ENCODE measurements at regions not wholly inside any gene's neighbourhood (a gene's known extent, or its start where the extent isn't known, plus 50 kb on each side); places are given as distances from the start of the nearest gene placed in this dataset.

DNA sequence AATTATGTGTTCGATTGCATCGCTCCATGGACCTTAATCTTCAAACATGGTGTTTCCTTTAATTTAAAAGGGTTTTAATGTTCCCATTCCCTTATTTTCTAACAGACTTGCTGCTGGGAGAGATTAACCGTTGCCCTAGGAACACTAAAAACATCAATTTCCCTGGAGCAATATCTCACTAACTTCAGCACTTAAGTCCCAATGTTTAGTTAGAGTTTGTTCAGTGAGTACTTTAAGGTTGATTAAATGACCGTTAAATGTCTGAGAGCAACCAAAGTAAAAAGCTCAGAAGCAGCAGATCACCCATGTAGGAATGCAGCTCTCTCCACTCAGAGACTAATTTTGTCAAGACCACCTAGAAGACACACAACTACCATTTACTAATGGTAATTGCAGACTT lies 111.2 kb upstream of the PDE5A start:
- no peaks in the 10 kb centered on the region for H3K79me2 ChIP-seq (ENCODE audit: insufficient read depth, low read length)
- H4K20me1 ChIP-seq (ENCODE audit: insufficient read depth, low read length, poor library complexity, severe bottlenecking) = no peaks in the 10 kb centered on the region
- no peak overlapping the region for H2AFZ ChIP-seq (ENCODE audit: low read length)
- H3K9me3 ChIP-seq (ENCODE audit: insufficient read depth, low read depth, low read length) = no peaks in the 10 kb centered on the region
- no peaks in the 10 kb centered on the region for H3F3A ChIP-seq (ENCODE audit: low read depth)
- H3K4me1 ChIP-seq (ENCODE audit: insufficient read depth, low read length, poor library complexity, severe bottlenecking) = no peaks in the 10 kb centered on the region
- H3K4me3 ChIP-seq (ENCODE audit: low read length, poor library complexity, severe bottlenecking) = no peak overlapping the region
- H3K36me3 ChIP-seq (ENCODE audit: insufficient read depth, low read length) = no peaks in the 10 kb centered on the region
- no peak overlapping the region for H3K9ac ChIP-seq (ENCODE audit: low read depth, low read length, poor library complexity, severe bottlenecking)
- no peaks in the 10 kb centered on the region for H3K27me3 ChIP-seq (ENCODE audit: insufficient read depth, low read length, poor library complexity, severe bottlenecking)
- no peaks in the 10 kb centered on the region for H3K9me2 ChIP-seq (replicated peaks; ENCODE audit: low read depth, low read length)
- TF ChIP-seq, protein P1, sequence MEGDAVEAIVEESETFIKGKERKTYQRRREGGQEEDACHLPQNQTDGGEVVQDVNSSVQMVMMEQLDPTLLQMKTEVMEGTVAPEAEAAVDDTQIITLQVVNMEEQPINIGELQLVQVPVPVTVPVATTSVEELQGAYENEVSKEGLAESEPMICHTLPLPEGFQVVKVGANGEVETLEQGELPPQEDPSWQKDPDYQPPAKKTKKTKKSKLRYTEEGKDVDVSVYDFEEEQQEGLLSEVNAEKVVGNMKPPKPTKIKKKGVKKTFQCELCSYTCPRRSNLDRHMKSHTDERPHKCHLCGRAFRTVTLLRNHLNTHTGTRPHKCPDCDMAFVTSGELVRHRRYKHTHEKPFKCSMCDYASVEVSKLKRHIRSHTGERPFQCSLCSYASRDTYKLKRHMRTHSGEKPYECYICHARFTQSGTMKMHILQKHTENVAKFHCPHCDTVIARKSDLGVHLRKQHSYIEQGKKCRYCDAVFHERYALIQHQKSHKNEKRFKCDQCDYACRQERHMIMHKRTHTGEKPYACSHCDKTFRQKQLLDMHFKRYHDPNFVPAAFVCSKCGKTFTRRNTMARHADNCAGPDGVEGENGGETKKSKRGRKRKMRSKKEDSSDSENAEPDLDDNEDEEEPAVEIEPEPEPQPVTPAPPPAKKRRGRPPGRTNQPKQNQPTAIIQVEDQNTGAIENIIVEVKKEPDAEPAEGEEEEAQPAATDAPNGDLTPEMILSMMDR (conservative IDR thresholded peaks at IDR 0.05; ENCODE audit: low read length) = no peak
- TF ChIP-seq EZH2phosphoT487 (IDR thresholded peaks at IDR 0.05; ENCODE audit: borderline replicate concordance) = no peak
- no peak overlapping the region for H3K4me2 ChIP-seq (ENCODE audit: low read depth, low read length, poor library complexity, severe bottlenecking)

DNA sequence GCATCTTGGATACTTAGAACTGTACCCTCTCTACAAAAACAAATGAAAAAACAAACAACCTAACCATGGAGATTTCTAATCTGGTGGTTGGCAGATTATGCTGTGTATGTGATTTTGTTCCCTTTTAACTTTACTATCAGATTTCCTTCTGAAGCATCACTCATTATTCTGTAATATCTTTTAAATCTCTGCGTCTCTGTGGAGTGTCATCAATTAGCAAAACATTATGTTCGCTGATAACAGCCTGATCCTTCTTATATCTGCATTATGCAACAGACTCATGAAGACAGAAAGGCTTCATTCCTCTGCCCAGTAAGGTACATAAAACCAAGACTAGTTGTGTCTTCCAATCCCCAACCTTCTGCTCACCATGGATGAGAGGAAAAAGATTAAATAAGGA lies 110.3 kb upstream of the PDE5A start:
- Histone ChIP-seq H3K27me3 (ENCODE audit: insufficient read depth, low read length, poor library complexity, severe bottlenecking) (no peaks in the 10 kb centered on the region), H3K9me2 (replicated peaks; ENCODE audit: low read depth, low read length) (no peaks in the 10 kb centered on the region), H3K9me3 (ENCODE audit: insufficient read depth, low read depth, low read length) (no peaks in the 10 kb centered on the region), H3K4me3 (ENCODE audit: low read length, poor library complexity, severe bottlenecking) (no peak overlapping the region), H3K9ac (ENCODE audit: low read depth, low read length, poor library complexity, severe bottlenecking) (no peak overlapping the region), H4K20me1 (ENCODE audit: insufficient read depth, low read length, poor library complexity, severe bottlenecking) (no peaks in the 10 kb centered on the region), H2AFZ (ENCODE audit: low read length) (no peak overlapping the region), H3K4me2 (ENCODE audit: low read depth, low read length, poor library complexity, severe bottlenecking) (no peak overlapping the region), H3F3A (ENCODE audit: low read depth) (no peaks in the 10 kb centered on the region), H3K4me1 (ENCODE audit: insufficient read depth, low read length, poor library complexity, severe bottlenecking) (no peaks in the 10 kb centered on the region), H3K79me2 (ENCODE audit: insufficient read depth, low read length) (no peaks in the 10 kb centered on the region), H3K36me3 (ENCODE audit: insufficient read depth, low read length) (no peaks in the 10 kb centered on the region)
- TF ChIP-seq EZH2phosphoT487 (IDR thresholded peaks at IDR 0.05; ENCODE audit: borderline replicate concordance) = no peak
- TF ChIP-seq, protein P1 (conservative IDR thresholded peaks at IDR 0.05; ENCODE audit: low read length) = no peak

GRCh38 chr4:119736559-119736958 lies 108.0 kb upstream of the PDE5A start:
- H3K4me3 ChIP-seq (ENCODE audit: low read length, poor library complexity, severe bottlenecking) = no peak overlapping the region
- H2AFZ ChIP-seq (ENCODE audit: low read length) = no peak overlapping the region
- no peaks in the 10 kb centered on the region for H4K20me1 ChIP-seq (ENCODE audit: insufficient read depth, low read length, poor library complexity, severe bottlenecking)
- no peaks in the 10 kb centered on the region for H3K9me3 ChIP-seq (ENCODE audit: insufficient read depth, low read depth, low read length)
- no peaks in the 10 kb centered on the region for H3K27me3 ChIP-seq (ENCODE audit: insufficient read depth, low read length, poor library complexity, severe bottlenecking)
- no peaks in the 10 kb centered on the region for H3K4me1 ChIP-seq (ENCODE audit: insufficient read depth, low read length, poor library complexity, severe bottlenecking)
- H3K79me2 ChIP-seq (ENCODE audit: insufficient read depth, low read length) = no peaks in the 10 kb centered on the region
- H3K9ac ChIP-seq (ENCODE audit: low read depth, low read length, poor library complexity, severe bottlenecking) = no peak overlapping the region
- no peaks in the 10 kb centered on the region for H3K9me2 ChIP-seq (replicated peaks; ENCODE audit: low read depth, low read length)
- no peak overlapping the region for H3K4me2 ChIP-seq (ENCODE audit: low read depth, low read length, poor library complexity, severe bottlenecking)
- no peaks in the 10 kb centered on the region for H3K36me3 ChIP-seq (ENCODE audit: insufficient read depth, low read length)
- TF ChIP-seq, protein P1 (conservative IDR thresholded peaks at IDR 0.05; ENCODE audit: low read length) = no peak
- TF ChIP-seq EZH2phosphoT487 (IDR thresholded peaks at IDR 0.05; ENCODE audit: borderline replicate concordance) = no peak
- no peaks in the 10 kb centered on the region for H3F3A ChIP-seq (ENCODE audit: low read depth)
